ENCODE measurements at regions not wholly inside any gene's neighbourhood (a gene's known extent, or its start where the extent isn't known, plus 50 kb on each side); places are given as distances from the start of the nearest gene placed in this dataset.

- no peak for DNase-seq (ENCODE audit: low spot score)
Measured at GRCh38 chr2:118291251-118291880, 203.1 kb downstream of the INSIG2 start.

GRCh38 chr2:118290411-118291250, 202.4 kb downstream of the INSIG2 start:
- DNase-seq (ENCODE audit: low spot score) = no peak

- DNase-seq (ENCODE audit: low spot score) = no peak
Measured at GRCh38 chr2:118279005-118279404, 190.7 kb downstream of the INSIG2 start.

- no peak for DNase-seq (ENCODE audit: low spot score)
Measured at GRCh38 chr2:118278046-118278445, 189.8 kb downstream of the INSIG2 start.

GRCh38 chr2:118274841-118275510, 186.7 kb downstream of the INSIG2 start:
- no peak for DNase-seq (ENCODE audit: low spot score)

GRCh38 chr2:118272391-118272790, 184.1 kb downstream of the INSIG2 start:
- no peak for DNase-seq (ENCODE audit: low spot score)

- DNase-seq (ENCODE audit: low spot score) = peak; percentile 69
Measured at GRCh38 chr2:118269408-118270051, 181.3 kb downstream of the INSIG2 start.

- DNase-seq (ENCODE audit: low spot score) = no peak
Measured at GRCh38 chr2:118268268-118268667, 180.0 kb downstream of the INSIG2 start.

GRCh38 chr2:118265873-118266455, 177.7 kb downstream of the INSIG2 start:
- no peak for DNase-seq (ENCODE audit: low spot score)

GRCh38 chr2:118264232-118264990, 176.1 kb downstream of the INSIG2 start:
- DNase-seq (ENCODE audit: low spot score) = no peak

GRCh38 chr2:118257696-118258095, 169.4 kb downstream of the INSIG2 start:
- no peak for DNase-seq (ENCODE audit: low spot score)

- no peak for DNase-seq (ENCODE audit: low spot score)
Measured at GRCh38 chr2:118255771-118256372, 167.6 kb downstream of the INSIG2 start.

GRCh38 chr2:118255301-118255700, 167.0 kb downstream of the INSIG2 start:
- DNase-seq (ENCODE audit: low spot score) = no peak

GRCh38 chr2:118254116-118254515, 165.8 kb downstream of the INSIG2 start:
- no peak for DNase-seq (ENCODE audit: low spot score)

- DNase-seq (ENCODE audit: low spot score) = no peak
Measured at GRCh38 chr2:118251427-118251826, 163.2 kb downstream of the INSIG2 start.

- peak; percentile 14 for DNase-seq (ENCODE audit: low spot score)
Measured at GRCh38 chr2:118250463-118250862, 162.2 kb downstream of the INSIG2 start.

GRCh38 chr2:118250001-118250400, 161.7 kb downstream of the INSIG2 start:
- DNase-seq (ENCODE audit: low spot score) = peak; percentile 23

GRCh38 chr2:118249531-118249930, 161.3 kb downstream of the INSIG2 start:
- no peak for DNase-seq (ENCODE audit: low spot score)

- DNase-seq (ENCODE audit: low spot score) = no peak
Measured at GRCh38 chr2:118246726-118247125, 158.5 kb downstream of the INSIG2 start.

GRCh38 chr2:118246079-118246478, 157.8 kb downstream of the INSIG2 start:
- DNase-seq (ENCODE audit: low spot score) = no peak
